GM18517 (cell line): ENCODE measurements at regions not wholly inside any gene's neighbourhood (a gene's known extent, or its start where the extent isn't known, plus 50 kb on each side); places are given as distances from the start of the nearest gene placed in this dataset.

Experiments used
- ATAC-seq: cut with Tn5 transposase; IDR thresholded peaks from one replicate; pipeline ENCODE4 v1.9.1; 2021; ENCODE audit warnings: mild to moderate bottlenecking, moderate library complexity; ENCODE audit not compliant: unreplicated experiment

- no peak for ATAC-seq
Measured at GRCh38 chr4:144562019-144562705, 83.8 kb upstream of the HHIP start.

- no peak for ATAC-seq
Measured at GRCh38 chr4:144564358-144564757, 81.6 kb upstream of the HHIP start.

- no peak for ATAC-seq
Measured at GRCh38 chr4:144565527-144566195, 80.3 kb upstream of the HHIP start.

- no peak for ATAC-seq
Measured at GRCh38 chr4:144572660-144573059, 73.3 kb upstream of the HHIP start.

GRCh38 chr4:144574000-144574399, 72.0 kb upstream of the HHIP start:
- no peak for ATAC-seq

GRCh38 chr4:144574509-144574908, 71.4 kb upstream of the HHIP start:
- no peak for ATAC-seq

- ATAC-seq = no peak
Measured at GRCh38 chr4:144575181-144575580, 70.8 kb upstream of the HHIP start.

GRCh38 chr4:144578681-144579080, 67.3 kb upstream of the HHIP start:
- ATAC-seq = no peak

GRCh38 chr4:144579411-144580030, 66.4 kb upstream of the HHIP start:
- no peak for ATAC-seq

- no peak for ATAC-seq
Measured at GRCh38 chr4:144580430-144580829, 65.5 kb upstream of the HHIP start.

GRCh38 chr4:144582105-144582850, 63.7 kb upstream of the HHIP start:
- ATAC-seq = no peak

GRCh38 chr4:144582975-144583374, 63.0 kb upstream of the HHIP start:
- ATAC-seq = no peak

GRCh38 chr4:144583658-144584057, 62.3 kb upstream of the HHIP start:
- no peak for ATAC-seq

GRCh38 chr4:144584428-144584827, 61.5 kb upstream of the HHIP start:
- ATAC-seq = no peak

GRCh38 chr4:144589512-144589911, 56.4 kb upstream of the HHIP start:
- no peak for ATAC-seq

- ATAC-seq = no peak
Measured at GRCh38 chr4:144590020-144590419, 55.9 kb upstream of the HHIP start.

GRCh38 chr4:144591401-144591800, 54.6 kb upstream of the HHIP start:
- ATAC-seq = no peak

GRCh38 chr4:144592264-144592663, 53.7 kb upstream of the HHIP start:
- ATAC-seq = no peak

GRCh38 chr4:144594471-144594986, 51.4 kb upstream of the HHIP start:
- ATAC-seq = no peak

GRCh38 chr4:144595681-144596080, 50.3 kb upstream of the HHIP start:
- ATAC-seq = no peak
